Adrenal gland (tissue), 5 donors: ENCODE measurements at regions not wholly inside any gene's neighbourhood (a gene's known extent, or its start where the extent isn't known, plus 50 kb on each side); places are given as distances from the start of the nearest gene placed in this dataset.

Experiments
- POLR2A ChIP-seq, 2 donors: fragments of 450-650 bp; IDR thresholded peaks; one replicate each; pipeline ENCODE4 v1.6.1; 2017; ENCODE audit warnings: antibody characterized with exemption in 2 of 2, mild to moderate bottlenecking in 2 of 2, moderate library complexity in 1 of 2
- TF ChIP-seq, protein P1 (sequence below), 6 experiments: fragments of 450-650 bp in 4 of 6; fragments of 200-600 bp in 2 of 6; sonication (generic) in 1 of 6; IDR thresholded peaks; 1 replicate in 5 of 6; 2 replicates in 1 of 6; pipeline versions ENCODE4 v1.5.1 to v1.8.0; 2016 to 2021; ENCODE audit warnings: antibody characterized with exemption in 6 of 6, mild to moderate bottlenecking in 2 of 6, moderate library complexity in 1 of 6
- donor health status: DM: no; HTN: no; CAD: no.

DNA sequence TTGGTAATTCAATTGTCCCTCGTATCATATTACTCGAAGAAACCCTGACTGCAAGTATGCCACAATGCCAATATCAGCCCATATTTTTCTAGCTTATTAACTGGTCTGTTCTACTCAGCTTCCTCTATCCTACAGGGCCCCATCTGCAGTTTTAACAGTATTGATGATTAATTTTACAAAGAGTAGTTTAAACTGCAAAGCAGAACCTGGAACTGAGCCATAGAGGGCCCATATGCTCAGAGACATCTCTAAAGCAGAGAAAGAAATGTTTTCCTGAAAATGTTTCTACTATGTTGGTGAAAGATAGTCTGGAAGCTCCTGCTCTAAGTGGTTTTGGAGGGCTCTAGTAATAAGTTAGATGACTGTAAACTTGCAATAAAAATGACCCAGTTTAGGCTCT, 259.4 kb upstream of the CENPE start:
- TF ChIP-seq, protein P1, sequence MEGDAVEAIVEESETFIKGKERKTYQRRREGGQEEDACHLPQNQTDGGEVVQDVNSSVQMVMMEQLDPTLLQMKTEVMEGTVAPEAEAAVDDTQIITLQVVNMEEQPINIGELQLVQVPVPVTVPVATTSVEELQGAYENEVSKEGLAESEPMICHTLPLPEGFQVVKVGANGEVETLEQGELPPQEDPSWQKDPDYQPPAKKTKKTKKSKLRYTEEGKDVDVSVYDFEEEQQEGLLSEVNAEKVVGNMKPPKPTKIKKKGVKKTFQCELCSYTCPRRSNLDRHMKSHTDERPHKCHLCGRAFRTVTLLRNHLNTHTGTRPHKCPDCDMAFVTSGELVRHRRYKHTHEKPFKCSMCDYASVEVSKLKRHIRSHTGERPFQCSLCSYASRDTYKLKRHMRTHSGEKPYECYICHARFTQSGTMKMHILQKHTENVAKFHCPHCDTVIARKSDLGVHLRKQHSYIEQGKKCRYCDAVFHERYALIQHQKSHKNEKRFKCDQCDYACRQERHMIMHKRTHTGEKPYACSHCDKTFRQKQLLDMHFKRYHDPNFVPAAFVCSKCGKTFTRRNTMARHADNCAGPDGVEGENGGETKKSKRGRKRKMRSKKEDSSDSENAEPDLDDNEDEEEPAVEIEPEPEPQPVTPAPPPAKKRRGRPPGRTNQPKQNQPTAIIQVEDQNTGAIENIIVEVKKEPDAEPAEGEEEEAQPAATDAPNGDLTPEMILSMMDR (IDR thresholded peaks at IDR 0.05): no peak
- TF ChIP-seq POLR2A (IDR thresholded peaks at IDR 0.05): no peak
